G401.6 (cell line): ENCODE measurements at regions not wholly inside any gene's neighbourhood (a gene's known extent, or its start where the extent isn't known, plus 50 kb on each side); places are given as distances from the start of the nearest gene placed in this dataset.

Experiments used
- FAIRE-seq: peaks from 2 replicates; lab custom pipeline; 2012; peaks lifted over from hg19 to GRCh38; lab: Jason Lieb, UNC

- FAIRE-seq, result no peak
Observed at GRCh38 chr12:28601570-28602058, 411.4 kb downstream of the CCDC91 start.

- FAIRE-seq, result no peak
Observed at GRCh38 chr12:28602786-28603185, 412.5 kb downstream of the CCDC91 start.

GRCh38 chr12:28603239-28603638 is 413.0 kb downstream of the CCDC91 start:
- no peak for FAIRE-seq

GRCh38 chr12:28603801-28604200 is 413.5 kb downstream of the CCDC91 start:
- FAIRE-seq, result no peak

- FAIRE-seq, result no peak
Observed at GRCh38 chr12:28604240-28604639, 414.0 kb downstream of the CCDC91 start.

- no peak for FAIRE-seq
Observed at GRCh38 chr12:28606967-28607557, 416.8 kb downstream of the CCDC91 start.

DNA sequence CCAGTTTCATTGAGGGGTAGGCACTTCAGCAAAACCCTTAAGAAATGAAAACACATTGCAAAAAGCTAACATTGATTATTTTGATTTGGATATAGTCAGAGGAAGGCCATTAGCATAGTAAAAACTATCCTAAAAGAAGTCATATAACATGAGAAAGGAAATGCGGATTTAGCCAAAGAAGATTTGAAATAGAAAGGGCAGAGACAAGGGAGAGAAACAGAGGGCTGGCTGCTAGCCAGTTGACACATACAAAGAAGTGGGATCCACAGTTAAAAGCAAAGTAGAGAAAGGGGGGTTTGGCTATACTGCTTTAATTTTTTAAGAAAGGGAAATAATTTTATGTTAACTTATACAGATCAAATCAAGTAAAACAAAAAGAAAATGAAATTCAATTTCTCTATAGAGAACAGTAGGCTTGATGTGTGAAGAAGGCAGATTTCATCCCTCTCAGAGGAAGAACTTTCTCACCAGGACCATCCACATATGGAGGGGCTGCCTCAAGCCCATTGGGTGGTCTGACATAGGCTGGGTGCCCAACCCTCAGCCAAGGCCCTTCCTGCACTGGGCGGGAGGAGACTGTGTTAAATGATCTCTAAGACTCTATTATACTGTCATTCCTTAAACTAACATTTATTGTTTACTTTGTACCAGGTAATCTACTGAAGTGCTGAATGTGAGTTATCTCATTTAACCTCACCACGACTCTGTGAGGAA is 420.3 kb downstream of the CCDC91 start:
- no peak for FAIRE-seq

DNA sequence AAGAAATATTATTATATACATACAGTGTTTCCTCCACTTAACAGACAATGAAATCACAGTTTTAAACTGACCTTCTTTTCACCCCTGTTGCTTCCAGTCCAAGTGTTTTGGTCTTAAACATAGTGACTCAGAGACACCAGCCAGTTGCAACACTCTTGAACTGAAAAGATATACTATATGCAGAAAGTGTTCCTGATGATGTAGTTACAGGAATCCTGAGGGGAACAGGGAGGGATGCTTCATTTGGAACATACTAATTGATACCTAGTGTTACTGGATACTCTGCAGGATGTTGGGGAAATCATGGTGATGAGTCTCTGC is 420.8 kb downstream of the CCDC91 start:
- FAIRE-seq, result no peak

GRCh38 chr12:28611449-28611848 is 421.2 kb downstream of the CCDC91 start:
- no peak for FAIRE-seq

GRCh38 chr12:28618171-28618570 is 427.9 kb downstream of the CCDC91 start:
- no peak for FAIRE-seq

DNA sequence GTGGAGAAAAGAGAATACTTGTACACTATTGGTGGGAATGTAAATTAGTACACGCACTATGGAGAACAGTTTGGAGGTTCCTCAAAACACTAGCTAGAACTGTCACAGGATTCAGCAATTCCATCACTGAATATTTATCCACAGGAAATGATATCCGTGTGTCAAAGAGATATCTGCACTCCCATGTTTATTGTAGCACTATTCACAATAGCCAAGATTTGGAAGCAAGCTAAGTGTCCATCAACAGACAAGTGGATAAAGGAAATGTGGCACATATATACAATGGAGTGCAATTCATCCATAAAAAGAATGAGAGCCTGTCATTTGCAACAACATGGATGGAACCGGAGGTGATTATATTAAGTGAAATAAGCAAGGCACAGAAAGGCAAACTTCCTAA is 428.5 kb downstream of the CCDC91 start:
- FAIRE-seq, result no peak

GRCh38 chr12:28620281-28620680 is 430.0 kb downstream of the CCDC91 start:
- no peak for FAIRE-seq

- FAIRE-seq, result no peak
Observed at GRCh38 chr12:28622406-28622805, 432.1 kb downstream of the CCDC91 start.

DNA sequence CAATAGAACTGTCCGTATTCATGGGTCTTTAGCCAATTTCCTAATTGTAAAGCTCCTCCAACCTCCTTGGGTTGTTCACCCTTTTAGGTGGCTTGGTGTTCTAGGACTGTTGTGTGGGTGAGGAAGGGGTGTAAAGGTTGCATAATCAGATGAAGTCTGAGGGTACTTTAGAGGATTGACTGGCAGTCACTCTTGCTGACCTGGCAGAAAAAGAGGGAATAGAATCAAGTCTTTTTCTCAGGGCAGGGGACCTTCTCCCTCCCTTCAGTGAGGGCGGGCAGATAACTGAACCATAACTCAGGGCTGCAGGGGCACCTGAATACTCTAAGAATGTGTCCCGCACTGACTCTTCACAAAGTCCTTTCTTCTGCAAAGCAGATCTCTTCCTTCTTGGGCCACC is 436.2 kb downstream of the CCDC91 start:
- no peak for FAIRE-seq

GRCh38 chr12:28629691-28630090 is 439.4 kb downstream of the CCDC91 start:
- FAIRE-seq, result no peak

DNA sequence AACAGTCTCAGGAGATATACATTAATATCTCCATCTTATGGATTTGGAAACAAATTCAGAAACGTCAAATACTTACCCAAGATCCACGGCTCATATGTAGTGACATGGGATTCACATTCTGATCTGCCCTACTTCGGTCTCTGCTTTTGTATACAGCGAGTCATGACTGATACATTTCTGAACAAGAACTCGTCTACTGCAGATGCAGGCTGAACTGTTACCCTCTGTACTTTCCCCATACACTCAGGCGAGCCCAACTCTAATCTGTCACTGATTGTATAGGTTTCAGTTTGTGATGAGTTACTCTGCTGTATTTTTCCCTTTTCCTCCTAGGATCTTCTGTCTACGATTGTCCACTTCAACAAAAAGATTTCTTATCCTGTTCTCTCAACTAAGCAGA is 441.6 kb downstream of the CCDC91 start:
- FAIRE-seq, result no peak

DNA sequence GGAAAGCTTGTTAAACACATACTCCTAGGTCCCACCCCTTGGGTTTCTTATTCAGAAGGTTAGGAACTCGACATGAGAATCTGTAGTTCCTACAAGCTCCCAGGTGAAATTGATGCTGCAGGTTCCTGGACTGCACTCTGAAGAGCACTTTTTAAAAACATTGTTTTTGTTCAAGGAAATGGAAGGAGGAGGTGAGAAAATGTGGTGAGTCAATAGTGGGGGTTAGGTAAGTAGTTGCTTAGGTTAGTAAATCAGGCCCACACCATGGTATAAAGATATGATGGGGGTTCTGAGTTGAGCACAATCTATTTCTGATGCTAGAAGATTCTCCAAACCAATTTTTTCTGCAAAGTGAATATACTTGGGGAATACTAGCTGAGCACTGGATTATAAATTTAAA is 450.3 kb downstream of the CCDC91 start:
- no peak for FAIRE-seq

DNA sequence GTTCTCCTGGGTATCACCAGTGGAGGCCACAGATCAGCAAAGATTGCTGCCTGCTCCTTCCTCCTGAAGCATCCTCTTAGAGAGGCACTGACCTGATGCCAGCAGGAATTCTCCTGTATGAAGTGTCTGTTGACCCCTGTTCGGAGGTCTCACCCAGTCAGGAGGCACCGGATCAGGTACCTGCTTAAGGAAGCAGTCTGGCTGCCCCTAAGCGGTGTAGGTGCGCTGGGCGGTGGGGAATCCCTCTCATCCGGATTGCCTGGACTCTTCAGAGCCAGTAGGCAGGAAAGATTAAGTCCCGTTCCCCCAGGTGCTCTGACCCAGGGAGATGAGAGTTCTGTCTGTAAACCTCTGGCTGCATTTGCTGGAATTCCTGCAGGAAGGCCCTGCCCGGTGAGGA is 455.2 kb downstream of the CCDC91 start:
- FAIRE-seq, result no peak

DNA sequence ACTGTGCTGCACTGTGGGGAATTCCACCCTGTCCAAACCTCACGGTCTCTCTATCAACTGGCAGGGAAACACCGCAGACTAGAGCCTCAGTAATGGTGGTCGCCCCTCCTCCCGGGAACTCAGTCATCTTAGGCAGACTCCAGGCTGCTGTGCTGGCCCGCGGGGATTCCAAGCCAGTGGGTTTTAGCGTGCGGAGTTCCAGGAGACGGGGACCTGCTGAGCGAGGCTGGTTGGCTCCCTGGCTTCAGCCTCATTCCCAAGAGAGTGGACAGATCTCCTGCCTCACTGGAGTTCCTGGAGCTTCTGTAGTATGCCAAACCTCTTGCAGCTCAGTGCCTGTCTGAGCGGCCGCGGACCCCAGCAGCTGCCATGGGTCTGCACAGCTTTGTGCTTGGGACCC is 455.6 kb downstream of the CCDC91 start:
- no peak for FAIRE-seq

GRCh38 chr12:28650906-28651305 is 460.6 kb downstream of the CCDC91 start:
- no peak for FAIRE-seq

DNA sequence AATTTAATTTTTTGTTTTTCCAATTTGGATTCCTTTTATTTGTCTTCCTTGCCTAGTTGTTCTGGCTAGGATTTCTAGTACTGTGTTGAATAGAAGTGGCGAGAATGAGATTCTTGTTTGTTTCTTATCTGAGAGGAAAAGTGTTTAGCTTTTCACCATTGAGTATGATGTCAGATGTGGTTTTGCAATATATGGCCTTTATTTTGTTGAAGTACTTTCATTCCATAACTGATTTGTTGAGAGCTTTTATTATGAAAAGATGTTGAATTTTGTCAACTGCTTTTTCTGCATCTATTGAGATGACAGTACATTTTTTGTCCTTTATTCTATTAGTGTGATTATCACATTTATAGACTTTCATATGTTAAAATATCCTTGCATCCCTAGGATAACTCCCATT is 462.0 kb downstream of the CCDC91 start:
- no peak for FAIRE-seq

GRCh38 chr12:28681980-28682379 is 467.1 kb upstream of the FAR2 start:
- FAIRE-seq, result peak; percentile 19

- FAIRE-seq, result no peak
Observed at GRCh38 chr12:28683366-28683765, 465.7 kb upstream of the FAR2 start.

GRCh38 chr12:28689398-28690175 is 459.5 kb upstream of the FAR2 start:
- FAIRE-seq, result no peak
